Left lung (tissue), 4 donors: ENCODE measurements at regions not wholly inside any gene's neighbourhood (a gene's known extent, or its start where the extent isn't known, plus 50 kb on each side); places are given as distances from the start of the nearest gene placed in this dataset.

Source experiments
- ATAC-seq: fragments of 200-7000 bp; cut with Tn5 transposase; one replicate; pipeline ENCODE4 v1.9.1; 2020; ENCODE audit warnings: moderate library complexity
- DNase-seq, 4 donors: peaks; one replicate each; pipeline ENCODE4 v3.0.0-alpha.2; 2013 to 2020
- H3K27ac ChIP-seq, 2 donors: fragments of 200-600 bp; sonication (generic) in 1 of 2; one replicate each; pipeline versions ENCODE4 v1.5.0 to v1.8.0; 2020 to 2021
- H3K27me3 ChIP-seq, 2 donors: fragments of 200-600 bp; sonication (generic) in 1 of 2; one replicate each; pipeline versions ENCODE4 v1.5.0 to v1.8.0; 2020 to 2021
- H3K36me3 ChIP-seq, 2 donors: fragments of 200-600 bp; sonication (generic) in 1 of 2; one replicate each; pipeline versions ENCODE4 v1.5.0 to v1.8.0; 2020 to 2021
- H3K4me1 ChIP-seq, 2 donors: fragments of 200-600 bp; one replicate each; pipeline ENCODE4 v1.8.0; 2021
- H3K4me3 ChIP-seq, 2 donors: fragments of 200-600 bp; sonication (generic) in 1 of 2; one replicate each; pipeline versions ENCODE4 v1.5.0 to v1.8.0; 2020 to 2021; ENCODE audit warnings: mild to moderate bottlenecking in 1 of 2
- H3K9me3 ChIP-seq, 2 donors: fragments of 200-600 bp; sonication (generic) in 1 of 2; one replicate each; pipeline versions ENCODE4 v1.5.0 to v1.8.0; 2020 to 2021
- CTCF ChIP-seq, 2 donors: fragments of 200-600 bp; sonication (generic) in 1 of 2; IDR thresholded peaks; one replicate each; pipeline versions ENCODE4 v1.5.0 to v1.8.0; 2021; ENCODE audit warnings: antibody characterized with exemption in 2 of 2
- intact Hi-C, 2 donors: fragments of 100-400 bp; cut with DNase I; formaldehyde crosslinking; loops; one replicate each; pipeline versions ENCODE4 v1.11.2 to v1.14.2; 2022
- donor health status: DM: no; HTN: yes; CAD: no.
- donor health status: DM: no; HTN: no; CAD: no.

DNA sequence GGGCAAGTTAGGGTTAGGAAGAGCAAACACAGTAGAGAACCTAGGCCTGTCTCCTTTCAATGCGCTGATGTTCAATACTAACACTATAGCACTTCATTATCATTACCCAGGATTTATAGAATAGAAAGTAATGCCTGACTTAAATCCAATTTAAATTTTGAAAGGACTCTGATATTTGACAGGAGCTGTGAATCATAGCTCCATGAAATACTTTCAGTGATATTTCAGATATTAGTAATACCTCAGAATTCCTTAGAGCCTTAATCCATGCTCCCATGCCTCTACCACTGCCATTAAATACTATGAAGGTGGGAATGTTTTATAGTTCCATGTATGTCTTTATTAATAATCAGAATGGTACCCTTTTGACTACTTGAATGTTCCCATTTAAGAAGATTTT lies 530.2 kb downstream of the BCKDHB start:
- H3K36me3 ChIP-seq, result no peaks in the 10 kb centered on the region
- ATAC-seq (no peak), DNase-seq (no peak)
- no peak for TF ChIP-seq CTCF (IDR thresholded peaks at IDR 0.05)
- no peaks in the 10 kb centered on the region for H3K27me3 ChIP-seq
- intact Hi-C loops, result no loop called here
- no peak overlapping the region for H3K27ac ChIP-seq
- H3K4me3 ChIP-seq, result no peak overlapping the region
- H3K4me1 ChIP-seq, result peaks cover 0 to 6% of the 10 kb centered on the region in 2 donors
- no peaks in the 10 kb centered on the region for H3K9me3 ChIP-seq

- intact Hi-C loops, result no loop called here
- H3K36me3 ChIP-seq, result no peaks in the 10 kb centered on the region
- ATAC-seq, result no peak
- DNase-seq, result no peak
- no peaks in the 10 kb centered on the region for H3K27me3 ChIP-seq
- H3K4me1 ChIP-seq, result peaks cover 0 to 4% of the 10 kb centered on the region in 2 donors
- no peak overlapping the region for H3K4me3 ChIP-seq
- no peak overlapping the region for H3K27ac ChIP-seq
- peaks cover 0 to 5% of the 10 kb centered on the region in 2 donors for H3K9me3 ChIP-seq
- no peak for TF ChIP-seq CTCF (IDR thresholded peaks at IDR 0.05)
Observed at GRCh38 chr6:80633412-80633811, 526.9 kb downstream of the BCKDHB start.

DNA sequence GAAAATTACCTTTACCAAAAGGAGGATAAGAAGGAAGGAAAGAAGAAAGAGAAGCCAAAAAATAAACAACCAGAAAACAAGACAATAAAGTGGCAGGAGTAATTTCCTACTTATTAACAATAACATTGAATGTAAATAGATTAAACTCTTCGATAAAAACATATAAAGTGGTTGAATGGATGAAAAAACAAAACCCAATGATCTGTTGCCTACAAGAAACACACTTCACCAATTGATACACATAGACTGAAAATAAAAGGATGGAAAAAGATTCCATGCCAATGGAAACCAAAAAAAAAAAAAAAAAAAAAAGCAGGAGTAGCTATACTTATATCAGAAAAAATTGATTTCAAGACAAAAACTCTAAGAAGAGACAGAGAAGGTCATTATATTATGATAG lies 518.9 kb downstream of the BCKDHB start:
- Histone ChIP-seq H3K27ac (no peak overlapping the region), H3K9me3 (peaks cover 0 to 29% of the 10 kb centered on the region in 2 donors)

GRCh38 chr6:80623066-80623815 lies 516.8 kb downstream of the BCKDHB start:
- H3K27ac ChIP-seq, result no peak overlapping the region
- no peak for TF ChIP-seq CTCF (IDR thresholded peaks at IDR 0.05)
- H3K9me3 ChIP-seq, result peaks cover 0 to 29% of the 10 kb centered on the region in 2 donors
- no peaks in the 10 kb centered on the region for H3K27me3 ChIP-seq
- H3K36me3 ChIP-seq, result no peaks in the 10 kb centered on the region
- H3K4me1 ChIP-seq, result no peaks in the 10 kb centered on the region
- intact Hi-C loops, result no loop called here
- H3K4me3 ChIP-seq, result no peak overlapping the region
- ATAC-seq (peak; percentile 33), DNase-seq (no peak)

More for the DNA sequence above, 518.9 kb downstream of the BCKDHB start:
- TF ChIP-seq CTCF (IDR thresholded peaks at IDR 0.05), result no peak
- DNase-seq (no peak), ATAC-seq (no peak)
- intact Hi-C loops, result no loop called here
- Histone ChIP-seq H3K27me3 (no peaks in the 10 kb centered on the region), H3K4me1 (no peaks in the 10 kb centered on the region), H3K36me3 (no peaks in the 10 kb centered on the region), H3K4me3 (no peak overlapping the region)

DNA sequence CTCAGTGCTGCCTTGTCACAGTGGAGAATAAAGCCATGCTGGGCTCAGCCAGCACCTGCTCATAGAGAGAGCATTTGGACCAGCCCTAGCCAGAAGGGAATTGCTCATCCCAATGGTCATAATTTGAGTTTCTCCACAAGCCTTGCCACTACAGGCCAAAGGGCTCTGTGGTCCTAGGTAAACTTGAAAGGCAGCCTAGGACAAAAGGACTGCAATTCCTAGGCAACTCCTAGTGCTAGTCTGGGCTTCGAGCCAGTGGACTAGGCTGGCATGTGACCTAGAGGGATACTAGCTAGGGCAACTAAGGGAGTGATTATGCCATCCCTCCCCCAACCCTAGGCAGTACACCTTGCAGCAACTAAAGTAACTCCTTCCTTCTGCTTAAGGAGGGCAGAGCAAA lies 516.2 kb downstream of the BCKDHB start:
- H3K9me3 ChIP-seq, result peaks cover 0 to 27% of the 10 kb centered on the region in 2 donors
- H3K36me3 ChIP-seq, result no peaks in the 10 kb centered on the region
- ATAC-seq (peak; percentile 97), DNase-seq (peak in 1 of 4 donors; percentile 73)
- no peak overlapping the region for H3K4me3 ChIP-seq
- intact Hi-C loops, result no loop called here
- no peaks in the 10 kb centered on the region for H3K27me3 ChIP-seq
- H3K27ac ChIP-seq, result no peak overlapping the region
- no peak for TF ChIP-seq CTCF (IDR thresholded peaks at IDR 0.05)
- no peaks in the 10 kb centered on the region for H3K4me1 ChIP-seq
